ENCODE measurements at regions not wholly inside any gene's neighbourhood (a gene's known extent, or its start where the extent isn't known, plus 50 kb on each side); places are given as distances from the start of the nearest gene placed in this dataset.

DNA sequence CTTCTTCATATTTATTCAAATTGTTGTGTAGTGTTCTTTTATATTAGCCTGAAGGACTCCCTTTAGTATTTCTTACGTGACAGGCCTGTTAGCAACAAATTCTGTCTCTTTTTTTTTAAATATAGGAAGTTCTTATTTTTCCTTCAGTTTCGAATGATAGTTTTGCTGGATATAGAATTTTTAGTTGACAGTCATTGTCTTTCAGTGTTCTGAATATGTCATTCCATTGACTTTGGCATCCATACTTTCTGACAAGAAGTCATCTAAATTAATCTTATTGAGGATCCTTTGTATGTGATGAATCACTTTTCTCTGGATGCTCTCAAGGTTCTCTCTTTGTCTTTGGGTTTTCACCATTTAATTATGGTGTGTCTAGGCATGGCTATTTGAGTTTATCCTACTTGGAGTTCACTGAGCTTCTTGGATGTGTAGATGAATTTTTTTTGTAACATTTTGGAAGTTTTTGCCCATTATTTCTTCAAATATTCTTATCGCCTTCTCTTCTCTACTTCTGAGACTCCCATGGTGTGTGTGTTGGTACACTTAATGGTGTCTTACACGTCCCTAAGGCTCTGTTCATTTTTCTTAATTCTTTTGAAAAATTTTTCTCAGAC, 82.5 kb upstream of the GTSF1L start:
- intact Hi-C loops (cut with DNase I; ENCODE audit: low total_unique reads) = no loop called here
- no peaks in the 10 kb centered on the region for H3K4me1 ChIP-seq
- peaks cover 0 to 77% (median 47%) of the 10 kb centered on the region in 8 donors for H3K9me3 ChIP-seq
- no peaks in the 10 kb centered on the region for H3K36me3 ChIP-seq
- WGBS, 5 donors = 79 to 84% (median 81%) methylated on average over 4 of the region's 4 CpGs
- TF ChIP-seq, protein P1, sequence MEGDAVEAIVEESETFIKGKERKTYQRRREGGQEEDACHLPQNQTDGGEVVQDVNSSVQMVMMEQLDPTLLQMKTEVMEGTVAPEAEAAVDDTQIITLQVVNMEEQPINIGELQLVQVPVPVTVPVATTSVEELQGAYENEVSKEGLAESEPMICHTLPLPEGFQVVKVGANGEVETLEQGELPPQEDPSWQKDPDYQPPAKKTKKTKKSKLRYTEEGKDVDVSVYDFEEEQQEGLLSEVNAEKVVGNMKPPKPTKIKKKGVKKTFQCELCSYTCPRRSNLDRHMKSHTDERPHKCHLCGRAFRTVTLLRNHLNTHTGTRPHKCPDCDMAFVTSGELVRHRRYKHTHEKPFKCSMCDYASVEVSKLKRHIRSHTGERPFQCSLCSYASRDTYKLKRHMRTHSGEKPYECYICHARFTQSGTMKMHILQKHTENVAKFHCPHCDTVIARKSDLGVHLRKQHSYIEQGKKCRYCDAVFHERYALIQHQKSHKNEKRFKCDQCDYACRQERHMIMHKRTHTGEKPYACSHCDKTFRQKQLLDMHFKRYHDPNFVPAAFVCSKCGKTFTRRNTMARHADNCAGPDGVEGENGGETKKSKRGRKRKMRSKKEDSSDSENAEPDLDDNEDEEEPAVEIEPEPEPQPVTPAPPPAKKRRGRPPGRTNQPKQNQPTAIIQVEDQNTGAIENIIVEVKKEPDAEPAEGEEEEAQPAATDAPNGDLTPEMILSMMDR (IDR thresholded peaks at IDR 0.05 in 8 of 11, conservative IDR thresholded peaks at IDR 0.05 in 3 of 11) = no peak
- no peak for TF ChIP-seq POLR2A (IDR thresholded peaks at IDR 0.05)
- no peak for TF ChIP-seq POLR2AphosphoS5 (IDR thresholded peaks at IDR 0.05)
- no peak overlapping the region for H3K4me3 ChIP-seq
- no peak overlapping the region for H3K27ac ChIP-seq
- DNase-seq = no peak
- peaks cover 0 to 11% (median 0%) of the 10 kb centered on the region in 7 donors for H3K27me3 ChIP-seq (replicated peaks in 1 of 7)

DNA sequence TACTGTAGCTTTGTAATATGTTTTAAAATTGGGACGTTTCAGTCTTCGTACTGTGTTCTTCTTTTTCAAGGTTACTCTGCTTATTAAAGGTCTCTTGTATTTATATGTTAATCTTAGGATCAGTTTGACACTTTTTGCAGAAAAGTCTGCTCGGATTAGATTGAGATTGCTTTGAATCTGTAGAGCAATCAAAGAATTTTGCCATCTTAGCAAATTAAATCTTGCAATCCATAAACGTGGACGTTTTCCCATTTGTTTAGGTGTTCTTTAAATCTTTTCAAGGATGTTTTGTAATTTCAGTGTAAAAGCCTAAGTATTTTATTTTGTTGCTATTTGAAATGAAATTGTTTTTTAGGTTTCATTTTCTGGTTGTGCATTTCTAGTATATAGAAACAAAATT, 78.0 kb upstream of the GTSF1L start:
- no peaks in the 10 kb centered on the region for H3K36me3 ChIP-seq
- TF ChIP-seq, protein P1 (IDR thresholded peaks at IDR 0.05 in 8 of 11, conservative IDR thresholded peaks at IDR 0.05 in 3 of 11) = no peak
- peaks cover 0 to 9% (median 0%) of the 10 kb centered on the region in 7 donors for H3K27me3 ChIP-seq (replicated peaks in 1 of 7)
- DNase-seq = no peak
- intact Hi-C loops (cut with DNase I; ENCODE audit: low total_unique reads) = no loop called here
- H3K9me3 ChIP-seq = peaks cover 0 to 67% (median 48%) of the 10 kb centered on the region in 8 donors
- no peak overlapping the region for H3K27ac ChIP-seq
- 62 to 76% (median 68%) methylated on average over 5 of the region's 5 CpGs for WGBS, 5 donors
- no peak overlapping the region for H3K4me3 ChIP-seq
- H3K4me1 ChIP-seq = no peaks in the 10 kb centered on the region

DNA sequence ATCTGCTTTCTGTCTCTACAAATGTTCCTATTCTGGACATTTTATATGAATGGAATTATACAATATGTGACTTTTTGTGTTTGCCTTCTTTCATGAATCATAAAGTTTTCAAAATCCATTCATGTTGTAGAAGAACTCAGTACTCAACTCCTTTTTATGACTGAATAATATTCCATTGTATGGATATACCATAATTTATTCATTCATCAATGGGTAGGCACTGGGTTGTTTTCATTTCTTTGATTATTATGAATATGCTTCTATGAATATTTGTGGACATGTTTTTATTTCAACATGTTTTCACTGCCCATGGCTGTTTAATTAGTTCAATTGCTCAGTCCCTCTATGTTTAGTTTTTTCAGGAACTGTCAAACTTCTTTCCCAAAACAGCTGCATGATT, 76.5 kb upstream of the GTSF1L start:
- TF ChIP-seq POLR2AphosphoS5 (IDR thresholded peaks at IDR 0.05) = no peak
- TF ChIP-seq, protein P1 (IDR thresholded peaks at IDR 0.05 in 8 of 11, conservative IDR thresholded peaks at IDR 0.05 in 3 of 11) = no peak
- TF ChIP-seq POLR2A (IDR thresholded peaks at IDR 0.05) = no peak
- intact Hi-C loops (cut with DNase I; ENCODE audit: low total_unique reads) = no loop called here
- no peaks in the 10 kb centered on the region for H3K4me1 ChIP-seq

DNA sequence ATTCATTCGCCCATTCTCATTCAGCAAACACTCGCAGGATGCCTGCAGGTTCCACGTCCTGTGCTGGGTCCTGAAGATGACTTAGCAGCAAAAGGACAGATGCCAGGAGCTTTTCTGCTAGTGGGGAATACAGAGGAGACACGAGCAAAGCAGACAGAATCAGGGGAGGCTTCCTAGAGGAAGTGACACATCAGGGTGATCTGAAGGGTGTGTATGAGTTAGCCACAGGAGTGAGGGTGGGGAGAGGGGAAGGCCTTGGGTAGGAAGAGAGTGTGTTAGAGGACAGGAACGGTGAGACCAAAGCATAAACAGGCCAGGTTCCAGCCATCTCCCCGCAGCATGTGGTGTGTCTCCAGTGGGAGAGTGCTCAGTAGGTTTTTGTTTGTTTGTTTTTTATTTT, 73.4 kb upstream of the GTSF1L start:
- intact Hi-C loops (cut with DNase I; ENCODE audit: low total_unique reads) = no loop called here
- Histone ChIP-seq H3K4me3 (no peak overlapping the region), H3K9me3 (peaks cover 0 to 39% (median 24%) of the 10 kb centered on the region in 8 donors), H3K36me3 (no peaks in the 10 kb centered on the region), H3K27ac (no peak overlapping the region), H3K27me3 (replicated peaks in 1 of 7) (peaks cover 0 to 9% (median 0%) of the 10 kb centered on the region in 7 donors), H3K4me1 (no peaks in the 10 kb centered on the region)
- no peak for DNase-seq
- TF ChIP-seq POLR2A (IDR thresholded peaks at IDR 0.05) (no peak), POLR2AphosphoS5 (IDR thresholded peaks at IDR 0.05) (no peak)
- TF ChIP-seq, protein P1 (IDR thresholded peaks at IDR 0.05 in 8 of 11, conservative IDR thresholded peaks at IDR 0.05 in 3 of 11) = no peak
- WGBS, 5 donors = 64 to 71% (median 66%) methylated on average over 6 of the region's 6 CpGs

More for the DNA sequence above, 76.5 kb upstream of the GTSF1L start:
- Histone ChIP-seq H3K4me3 (no peak overlapping the region), H3K27me3 (replicated peaks in 1 of 7) (peaks cover 0 to 9% (median 0%) of the 10 kb centered on the region in 7 donors), H3K36me3 (no peaks in the 10 kb centered on the region), H3K9me3 (peaks cover 0 to 52% (median 33%) of the 10 kb centered on the region in 8 donors), H3K27ac (no peak overlapping the region)
- no peak for DNase-seq

Data from spleen (tissue), 11 donors.